ENCODE measurements at regions not wholly inside any gene's neighbourhood (a gene's known extent, or its start where the extent isn't known, plus 50 kb on each side); places are given as distances from the start of the nearest gene placed in this dataset.

GRCh38 chr18:45173327-45173726, 441.9 kb upstream of the SLC14A2 start:
- no peak for TF ChIP-seq GATA2 (IDR thresholded peaks at IDR 0.05; ENCODE audit: low read depth, low read length)
- no peak for TF ChIP-seq GATA3 (IDR thresholded peaks at IDR 0.05; ENCODE audit: low read depth, low read length)
